Hepatocyte (in vitro differentiated cells): ENCODE measurements at regions not wholly inside any gene's neighbourhood (a gene's known extent, or its start where the extent isn't known, plus 50 kb on each side); places are given as distances from the start of the nearest gene placed in this dataset.

ENCODE experiments used
- DNase-seq: peaks from one replicate; pipeline ENCODE4 v3.0.0-alpha.2; 2016; ENCODE audit warnings: low spot score
- H2AFZ ChIP-seq: fragments of 200-600 bp; sonication (generic); 2 replicates; pipeline ENCODE4 v1.6.0; 2016; ENCODE audit warnings: antibody characterized with exemption, mild to moderate bottlenecking
- H3K27ac ChIP-seq: fragments of 200-600 bp; sonication (generic); 2 replicates; pipeline ENCODE4 v1.5.1; 2016; ENCODE audit warnings: mild to moderate bottlenecking
- H3K27me3 ChIP-seq: fragments of 200-600 bp; sonication (generic); 2 replicates; pipeline ENCODE4 v1.6.1; 2016
- H3K36me3 ChIP-seq: fragments of 200-600 bp; sonication (generic); replicated peaks from 2 replicates; pipeline ENCODE4 v1.5.1; 2016; ENCODE audit warnings: low read depth; ENCODE audit not compliant: insufficient read depth
- H3K4me1 ChIP-seq: fragments of 200-600 bp; sonication (generic); 2 replicates; pipeline ENCODE4 v1.5.1; 2016; ENCODE audit warnings: mild to moderate bottlenecking, moderate library complexity; ENCODE audit not compliant: insufficient read depth
- H3K4me2 ChIP-seq: fragments of 200-600 bp; sonication (generic); 2 replicates; pipeline ENCODE4 v1.6.0; 2016
- H3K4me3 ChIP-seq: fragments of 200-600 bp; sonication (generic); 2 replicates; pipeline ENCODE4 v1.5.1; 2016; ENCODE audit warnings: mild to moderate bottlenecking
- H3K79me2 ChIP-seq: fragments of 200-600 bp; sonication (generic); 2 replicates; pipeline ENCODE4 v1.6.0; 2017; ENCODE audit warnings: mild to moderate bottlenecking
- H3K9me2 ChIP-seq: fragments of 200-600 bp; sonication (generic); replicated peaks from 2 replicates; pipeline ENCODE4 v1.6.0; 2017; ENCODE audit warnings: mild to moderate bottlenecking; ENCODE audit not compliant: insufficient read depth
- H3K9me3 ChIP-seq: fragments of 200-600 bp; sonication (generic); 2 replicates; pipeline ENCODE4 v1.5.1; 2016; ENCODE audit warnings: low read depth, mild to moderate bottlenecking
- H4K20me1 ChIP-seq: fragments of 200-600 bp; sonication (generic); 2 replicates; pipeline ENCODE4 v1.6.0; 2016; ENCODE audit warnings: mild to moderate bottlenecking; ENCODE audit not compliant: insufficient read depth, poor library complexity, severe bottlenecking
- CTCF ChIP-seq: fragments of 200-600 bp; sonication (generic); IDR thresholded peaks from 2 replicates; pipeline ENCODE4 v1.5.1; 2016; ENCODE audit warnings: antibody characterized with exemption, mild to moderate bottlenecking; ENCODE audit not compliant: poor library complexity
- EZH2 ChIP-seq: fragments of 200-600 bp; sonication (generic); IDR thresholded peaks from 2 replicates; pipeline ENCODE4 v1.6.1; 2016; ENCODE audit warnings: antibody characterized with exemption, mild to moderate bottlenecking, borderline replicate concordance
- EZH2phosphoT487 ChIP-seq: fragments of 200-600 bp; sonication (generic); IDR thresholded peaks from one replicate; pipeline ENCODE4 v1.6.1; 2018; ENCODE audit warnings: antibody characterized with exemption, mild to moderate bottlenecking, low read depth, moderate library complexity; ENCODE audit not compliant: unreplicated experiment, severe bottlenecking
- WGBS: methylation state at CpG from one replicate; pipeline ENCODE4 v1.1.6; 2016; ENCODE audit warnings: low lambda C conversion rate; ENCODE audit errors: missing lambda C conversion rate; 5-methylcytosine and 5-hydroxymethylcytosine counted together

DNA sequence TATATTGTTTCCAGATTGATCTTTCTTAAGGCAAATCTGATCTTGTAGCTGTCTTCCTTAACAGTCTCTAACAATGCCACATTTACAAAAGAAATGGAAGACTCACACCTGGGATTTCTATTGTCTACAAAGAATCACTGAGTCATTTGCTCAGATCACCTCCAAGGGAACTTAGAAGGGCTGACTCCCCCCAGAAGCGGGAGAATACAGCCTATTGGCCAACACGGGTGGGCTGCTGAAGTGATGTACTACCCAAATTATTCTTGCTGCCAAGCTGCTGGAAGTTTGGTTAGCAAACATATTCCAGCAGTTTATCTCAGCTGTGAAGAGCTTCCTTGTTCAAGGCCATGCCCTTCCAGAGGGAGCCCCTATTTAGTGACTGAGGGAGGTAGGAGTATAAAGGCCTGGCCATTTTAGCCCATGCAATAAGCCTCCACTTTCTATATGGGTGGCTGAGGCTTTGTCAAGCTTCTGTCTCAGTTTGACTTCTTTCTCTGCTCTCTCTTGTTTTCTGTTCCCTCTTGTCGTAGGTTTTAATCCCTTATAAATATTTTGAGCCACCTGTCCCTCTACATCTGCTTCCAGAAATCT is 379.4 kb downstream of the PRR16 start:
- H3K4me1 ChIP-seq = no peaks in the 10 kb centered on the region
- TF ChIP-seq EZH2 (no peak), EZH2phosphoT487 (no peak), CTCF (no peak)
- H2AFZ ChIP-seq = no peak overlapping the region
- H3K4me3 ChIP-seq = no peak overlapping the region
- no peaks in the 10 kb centered on the region for H3K27me3 ChIP-seq
- no peak overlapping the region for H3K4me2 ChIP-seq
- WGBS = 65% methylated on average over 3 of the region's 3 CpGs
- DNase-seq = no peak
- H3K9me2 ChIP-seq = no peaks in the 10 kb centered on the region
- no peaks in the 10 kb centered on the region for H3K79me2 ChIP-seq
- H3K27ac ChIP-seq = no peak overlapping the region
- no peaks in the 10 kb centered on the region for H3K36me3 ChIP-seq
- H4K20me1 ChIP-seq = no peaks in the 10 kb centered on the region
- no peaks in the 10 kb centered on the region for H3K9me3 ChIP-seq

DNA sequence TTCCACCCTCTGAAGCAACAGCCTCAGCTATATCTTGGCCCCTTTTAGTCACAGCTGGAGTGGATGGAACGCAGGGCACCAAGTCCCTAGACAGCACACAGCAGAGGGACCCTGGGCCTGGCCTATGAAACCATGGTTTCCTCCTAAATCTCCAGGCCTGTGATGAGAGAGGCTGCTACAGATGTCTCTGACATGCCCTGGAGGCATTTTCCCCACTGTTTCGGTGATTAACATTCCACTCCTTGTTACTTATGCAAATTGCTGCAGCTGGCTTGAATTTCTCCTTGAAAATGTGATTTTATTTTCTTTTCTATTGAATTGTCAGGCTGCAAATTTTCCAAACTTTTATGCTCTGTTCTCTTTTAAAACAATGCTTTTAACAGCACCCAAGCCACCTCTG is 384.8 kb downstream of the PRR16 start:
- TF ChIP-seq EZH2phosphoT487 = no peak
- no peak for TF ChIP-seq CTCF
- no peak for TF ChIP-seq EZH2
- Histone ChIP-seq H3K36me3 (no peaks in the 10 kb centered on the region), H3K4me3 (no peak overlapping the region), H3K27ac (no peak overlapping the region), H2AFZ (no peak overlapping the region), H3K9me2 (no peaks in the 10 kb centered on the region), H3K79me2 (no peaks in the 10 kb centered on the region), H3K27me3 (no peaks in the 10 kb centered on the region), H3K4me2 (no peak overlapping the region), H4K20me1 (no peaks in the 10 kb centered on the region), H3K4me1 (no peaks in the 10 kb centered on the region), H3K9me3 (no peaks in the 10 kb centered on the region)
- WGBS = 52% methylated on average over 2 of the region's 2 CpGs
- DNase-seq = no peak

GRCh38 chr5:120852222-120852860 is 388.2 kb downstream of the PRR16 start:
- no peak overlapping the region for H3K4me2 ChIP-seq
- WGBS = 37% methylated on average over 1 of the region's 1 CpG
- DNase-seq = no peak

More at GRCh38 chr5:120852222-120852860, 388.2 kb downstream of the PRR16 start:
- Histone ChIP-seq H3K27ac (no peak overlapping the region), H3K9me2 (no peaks in the 10 kb centered on the region), H2AFZ (no peak overlapping the region), H3K79me2 (no peaks in the 10 kb centered on the region), H3K27me3 (no peaks in the 10 kb centered on the region), H3K4me3 (no peak overlapping the region), H3K4me1 (no peaks in the 10 kb centered on the region), H4K20me1 (no peaks in the 10 kb centered on the region), H3K36me3 (no peaks in the 10 kb centered on the region), H3K9me3 (no peaks in the 10 kb centered on the region)
- no peak for TF ChIP-seq EZH2phosphoT487
- no peak for TF ChIP-seq CTCF
- no peak for TF ChIP-seq EZH2
